Right lobe of liver (tissue), 6 donors: ENCODE measurements at regions not wholly inside any gene's neighbourhood (a gene's known extent, or its start where the extent isn't known, plus 50 kb on each side); places are given as distances from the start of the nearest gene placed in this dataset.
A peak's percentile ranks its signal among the peaks of the same experiment; 100 is the strongest.
"Not testable (repeated sequence)": the region's sequence is repeated elsewhere in the genome, so short reads cannot be mapped to it uniquely, and the experiment has no call there.

Source experiments
- ATAC-seq, 4 donors: fragments of 200-7000 bp; cut with Tn5 transposase; one replicate each; pipeline ENCODE4 v1.9.1; 2020; ENCODE audit warnings: mild to moderate bottlenecking in 4 of 4, moderate library complexity in 4 of 4
- DNase-seq, 3 donors: peaks; one replicate each; pipeline ENCODE4 v3.0.0-alpha.2; 2020
- H3K27ac ChIP-seq, 3 donors: fragments of 200-600 bp; one replicate each; pipeline ENCODE4 v1.8.0; 2022
- H3K27me3 ChIP-seq, 2 donors: fragments of 200-600 bp; one replicate each; pipeline ENCODE4 v1.8.0; 2022
- H3K36me3 ChIP-seq, 4 donors: fragments of 200-600 bp; sonication (generic) in 1 of 4; one replicate each; pipeline versions ENCODE4 v1.5.1 to v1.8.0; 2017 to 2022; ENCODE audit warnings: control low read depth in 1 of 4
- H3K4me1 ChIP-seq, 4 donors: fragments of 200-600 bp; sonication (generic) in 1 of 4; one replicate each; pipeline versions ENCODE4 v1.5.1 to v1.8.0; 2017 to 2022; ENCODE audit warnings: control low read depth in 1 of 4
- H3K4me3 ChIP-seq, 3 donors: fragments of 200-600 bp; one replicate each; pipeline ENCODE4 v1.8.0; 2022
- H3K9me3 ChIP-seq, 4 donors: fragments of 200-600 bp; sonication (generic) in 1 of 4; one replicate each; pipeline versions ENCODE4 v1.5.1 to v1.8.0; 2017 to 2022; ENCODE audit warnings: control low read depth in 1 of 4
- CTCF ChIP-seq, 4 donors: fragments of 200-600 bp in 3 of 4; fragments of 450-650 bp in 1 of 4; IDR thresholded peaks; one replicate each; pipeline versions ENCODE4 v1.5.1 to v1.8.0; 2016 to 2022; ENCODE audit warnings: antibody characterized with exemption in 4 of 4, mild to moderate bottlenecking in 2 of 4
- POLR2A ChIP-seq: fragments of 450-650 bp; IDR thresholded peaks from one replicate; pipeline ENCODE4 v1.6.1; 2017; ENCODE audit warnings: antibody characterized with exemption, mild to moderate bottlenecking
- WGBS: methylation state at CpG from one replicate; pipeline ENCODE4 v1.1.6; 2018; ENCODE audit warnings: low coverage, low lambda C conversion rate; ENCODE audit not compliant: insufficient coverage; ENCODE audit errors: missing lambda C conversion rate; 5-methylcytosine and 5-hydroxymethylcytosine counted together
- intact Hi-C, 2 donors: fragments of 100-400 bp; cut with DNase I; formaldehyde crosslinking; loops; one replicate each; pipeline versions ENCODE4 v1.11.2 to v1.14.1; 2022
- donor health status: DM: no; HTN: yes; CAD: no.
- donor health status: DM: no; HTN: no; CAD: no.
- donor health status: DM: no; HTN: no; CAD: no.
- donor health status: DM: no; HTN: yes; CAD: no.
- donor health status: DM: no; HTN: yes; CAD: no.

- intact Hi-C loops: no loop called here
- Histone ChIP-seq H3K27me3 (no peaks in the 10 kb centered on the region), H3K4me1 (no peaks in the 10 kb centered on the region), H3K4me3 (no peak overlapping the region), H3K27ac (no peak overlapping the region), H3K36me3 (no peaks in the 10 kb centered on the region), H3K9me3 (no peaks in the 10 kb centered on the region)
- TF ChIP-seq POLR2A: no peak
- TF ChIP-seq CTCF (IDR thresholded peaks at IDR 0.05): no peak
- WGBS: 62% methylated on average over 2 of the region's 2 CpGs
- ATAC-seq: no peak
- no peak for DNase-seq
Observed at GRCh38 chr4:103402198-103402597, 204.1 kb upstream of the CENPE start.

- TF ChIP-seq POLR2A (no peak), CTCF (IDR thresholded peaks at IDR 0.05) (no peak)
- H3K27me3 ChIP-seq: no peaks in the 10 kb centered on the region
Observed at GRCh38 chr4:103400405-103400804, 202.3 kb upstream of the CENPE start.

GRCh38 chr4:103397541-103397940 lies 199.4 kb upstream of the CENPE start:
- H3K4me1 ChIP-seq: no peaks in the 10 kb centered on the region
- WGBS: 62% methylated on average over 1 of the region's 1 CpG
- TF ChIP-seq CTCF (IDR thresholded peaks at IDR 0.05) (no peak), POLR2A (no peak)
- H3K27me3 ChIP-seq: no peaks in the 10 kb centered on the region
- intact Hi-C loops: no loop called here
- DNase-seq (no peak), ATAC-seq (no peak)
- H3K9me3 ChIP-seq: no peaks in the 10 kb centered on the region
- H3K4me3 ChIP-seq: no peak overlapping the region
- H3K36me3 ChIP-seq: no peaks in the 10 kb centered on the region
- no peak overlapping the region for H3K27ac ChIP-seq

More at GRCh38 chr4:103400405-103400804, 202.3 kb upstream of the CENPE start:
- intact Hi-C loops: no loop called here
- DNase-seq: no peak
- H3K36me3 ChIP-seq: no peaks in the 10 kb centered on the region
- WGBS: 27% methylated on average over 1 of the region's 1 CpG
- no peak overlapping the region for H3K27ac ChIP-seq
- no peaks in the 10 kb centered on the region for H3K9me3 ChIP-seq
- H3K4me3 ChIP-seq: no peak overlapping the region
- H3K4me1 ChIP-seq: no peaks in the 10 kb centered on the region
- ATAC-seq: peak in 1 of 4 donors; percentile 73

GRCh38 chr4:103387508-103388011 lies 189.4 kb upstream of the CENPE start:
- H3K27me3 ChIP-seq, H3K9me3 ChIP-seq, DNase-seq, H3K36me3 ChIP-seq, H3K4me1 ChIP-seq, intact Hi-C loops, H3K27ac ChIP-seq, H3K4me3 ChIP-seq, ATAC-seq: not testable (repeated sequence)
- WGBS: 39% methylated on average over 1 of the region's 1 CpG

- H3K27ac ChIP-seq, H3K9me3 ChIP-seq, ATAC-seq, H3K4me3 ChIP-seq, DNase-seq, intact Hi-C loops, H3K27me3 ChIP-seq, H3K4me1 ChIP-seq, H3K36me3 ChIP-seq: not testable (repeated sequence)
- no CpG with 5 or more reads among the region's 2 CpGs for WGBS
Observed at GRCh38 chr4:103385565-103385964, 187.4 kb upstream of the CENPE start.

- ATAC-seq: no peak
- Histone ChIP-seq H3K27me3 (no peaks in the 10 kb centered on the region), H3K9me3 (no peaks in the 10 kb centered on the region), H3K27ac (no peak overlapping the region), H3K36me3 (no peaks in the 10 kb centered on the region), H3K4me3 (no peak overlapping the region), H3K4me1 (no peaks in the 10 kb centered on the region)
- intact Hi-C loops: no loop called here
- TF ChIP-seq POLR2A: no peak
- TF ChIP-seq CTCF (IDR thresholded peaks at IDR 0.05): no peak
- no peak for DNase-seq
- 82% methylated on average over 4 of the region's 4 CpGs for WGBS
Observed at GRCh38 chr4:103375278-103375677, 177.1 kb upstream of the CENPE start.
